HG03521 (cell line): ENCODE measurements at regions not wholly inside any gene's neighbourhood (a gene's known extent, or its start where the extent isn't known, plus 50 kb on each side); places are given as distances from the start of the nearest gene placed in this dataset.
"Not testable (repeated sequence)": the region's sequence is repeated elsewhere in the genome, so short reads cannot be mapped to it uniquely, and the experiment has no call there.

Experiments
- ATAC-seq: cut with Tn5 transposase; IDR thresholded peaks from one replicate; pipeline ENCODE4 v1.9.1; 2021; ENCODE audit warnings: mild to moderate bottlenecking, moderate library complexity; ENCODE audit not compliant: unreplicated experiment

DNA sequence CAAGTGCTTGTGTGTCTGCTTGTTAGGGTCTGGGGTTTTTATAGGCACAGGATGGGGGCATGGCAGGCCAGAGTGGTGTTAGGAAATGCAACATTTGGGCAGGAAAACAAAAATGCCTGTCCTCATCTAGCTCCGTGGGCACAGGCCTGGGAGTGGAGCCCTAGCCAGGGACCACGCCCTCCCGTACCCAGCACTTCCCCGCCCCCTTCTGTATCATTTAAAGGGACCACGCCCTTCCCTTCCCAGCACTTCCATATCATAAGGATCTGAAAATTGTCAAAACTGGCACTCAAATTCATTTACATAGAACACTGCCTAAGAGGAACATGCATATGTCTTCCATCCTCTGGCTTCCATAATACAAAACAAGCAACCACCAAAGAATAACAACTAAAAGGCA is 185.8 kb downstream of the B3GLCT start:
- no peak for ATAC-seq

DNA sequence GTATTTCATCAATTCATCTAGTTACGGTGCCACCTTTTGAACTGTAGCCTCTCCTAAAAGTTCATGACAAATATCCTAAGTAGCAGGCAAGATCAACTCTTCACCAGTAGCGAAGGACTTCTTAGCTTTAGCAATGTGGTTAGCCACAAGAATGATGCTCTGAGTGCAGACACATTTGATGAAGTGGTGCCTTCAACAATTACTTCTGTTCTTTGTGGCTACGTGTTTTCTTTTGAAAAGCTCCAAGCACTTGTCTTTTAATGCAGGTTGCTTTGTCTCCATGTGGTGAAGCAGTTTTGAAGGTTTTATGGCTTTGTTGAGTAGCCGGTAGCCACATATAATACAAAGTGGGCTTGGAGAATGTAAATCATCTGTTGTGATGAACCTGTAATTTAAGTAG is 194.7 kb downstream of the B3GLCT start:
- ATAC-seq = no peak

DNA sequence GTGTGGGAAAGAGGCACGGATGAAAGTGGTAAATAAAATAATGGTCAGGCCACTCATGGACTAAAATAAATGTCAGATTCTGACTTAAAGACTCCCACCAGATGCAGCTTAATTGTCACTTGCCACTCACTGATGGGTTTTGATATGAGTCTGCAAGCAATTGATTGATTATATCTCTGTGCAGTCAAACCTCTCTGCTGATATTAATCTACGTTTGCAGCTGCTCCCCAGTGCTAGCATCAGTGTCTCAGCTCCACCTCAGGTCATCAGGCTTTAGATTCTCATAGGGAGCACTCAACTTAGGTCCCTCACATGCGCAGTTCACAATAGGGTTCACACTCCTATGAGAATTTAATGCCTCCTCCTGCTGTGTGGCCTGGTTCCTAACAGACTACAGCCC is 195.3 kb downstream of the B3GLCT start:
- ATAC-seq = no peak

DNA sequence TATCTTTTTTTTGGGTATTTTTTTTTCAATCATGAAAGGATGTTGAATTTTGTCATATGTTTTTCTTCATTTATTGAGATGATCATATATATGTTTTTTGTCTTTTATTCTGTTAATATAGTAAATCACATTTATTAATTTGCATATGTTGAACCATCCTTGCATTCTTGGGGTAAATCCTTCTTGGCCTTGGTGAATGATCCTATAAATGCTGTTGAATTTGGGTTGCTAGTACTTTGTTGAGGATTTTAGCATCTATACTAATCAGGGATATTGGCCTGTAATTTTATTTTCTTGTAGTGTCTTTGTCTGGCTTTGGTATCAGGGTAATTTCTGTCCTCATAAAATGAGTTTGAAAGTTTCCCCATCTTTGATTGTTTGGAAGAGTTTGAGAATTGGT is 199.9 kb downstream of the B3GLCT start:
- ATAC-seq = no peak

DNA sequence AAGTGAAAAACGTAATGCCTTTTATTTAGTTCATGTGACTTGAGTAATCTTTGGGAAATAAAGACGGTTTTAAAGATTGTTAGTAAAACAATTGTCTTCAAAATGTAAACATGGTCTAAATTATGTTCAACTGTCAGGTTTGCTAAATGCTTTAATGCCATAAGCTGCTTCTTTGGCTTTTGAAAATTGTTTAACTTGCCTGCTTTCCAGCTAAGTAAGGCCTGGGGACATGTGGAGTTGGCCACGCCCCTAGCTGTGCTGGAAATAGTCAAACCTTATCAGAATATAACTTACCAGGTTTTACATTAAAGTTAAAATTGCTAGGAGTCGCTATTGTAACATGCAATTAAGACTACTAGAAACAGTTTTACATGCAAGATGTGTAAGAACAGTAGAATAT is 203.9 kb downstream of the B3GLCT start:
- ATAC-seq = not testable (repeated sequence)

DNA sequence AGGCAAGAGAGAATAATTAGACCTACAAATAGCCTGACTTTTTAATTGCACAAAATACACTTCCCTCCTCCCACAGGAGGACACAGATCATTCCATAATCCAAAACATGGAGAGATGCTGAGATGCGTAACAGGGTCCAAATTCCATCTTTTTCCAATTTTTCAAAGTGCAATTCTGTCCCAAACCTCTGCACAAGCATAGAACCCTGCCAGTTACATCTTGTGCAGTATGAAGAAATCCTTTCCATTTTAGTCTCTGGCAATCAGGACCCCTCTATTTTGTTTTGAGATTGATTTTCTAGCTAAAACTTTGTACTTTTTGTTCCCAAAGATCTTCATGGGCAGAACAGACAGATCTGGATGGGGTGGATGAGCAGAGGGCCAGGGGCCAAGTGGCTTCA is 209.2 kb downstream of the B3GLCT start:
- ATAC-seq = no peak

DNA sequence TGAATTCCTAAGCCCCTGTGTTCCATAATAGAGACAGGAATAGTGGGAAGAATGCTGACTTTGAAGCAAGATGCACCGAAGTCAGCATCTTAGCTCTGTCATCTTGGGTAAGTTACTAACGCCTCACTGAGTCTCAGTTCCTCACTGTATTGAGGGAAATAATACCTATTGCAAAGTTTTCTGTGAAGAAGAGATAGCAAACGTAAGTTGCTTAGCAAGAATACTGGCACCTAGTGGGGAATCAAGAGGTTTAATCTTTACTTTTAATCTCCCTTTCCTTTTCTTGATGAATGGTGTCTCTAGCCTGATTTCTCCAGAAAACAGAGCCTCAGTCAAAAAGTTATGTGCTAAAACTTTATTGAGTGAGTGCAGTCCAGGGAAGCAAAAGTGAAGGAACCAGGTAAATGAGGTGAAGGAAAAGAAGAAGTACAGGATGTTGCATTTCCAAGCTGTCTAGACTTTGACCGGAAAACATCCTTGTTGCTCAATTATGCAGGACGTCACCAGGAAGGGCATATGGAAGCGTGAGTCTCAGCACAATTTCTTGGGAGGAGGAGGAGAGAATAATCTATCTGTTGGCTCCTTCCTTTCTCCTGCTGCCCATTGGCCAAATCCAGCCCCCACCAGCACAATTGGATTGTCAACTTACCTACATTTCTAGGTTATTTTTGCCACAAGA is 210.0 kb downstream of the B3GLCT start:
- ATAC-seq = no peak

DNA sequence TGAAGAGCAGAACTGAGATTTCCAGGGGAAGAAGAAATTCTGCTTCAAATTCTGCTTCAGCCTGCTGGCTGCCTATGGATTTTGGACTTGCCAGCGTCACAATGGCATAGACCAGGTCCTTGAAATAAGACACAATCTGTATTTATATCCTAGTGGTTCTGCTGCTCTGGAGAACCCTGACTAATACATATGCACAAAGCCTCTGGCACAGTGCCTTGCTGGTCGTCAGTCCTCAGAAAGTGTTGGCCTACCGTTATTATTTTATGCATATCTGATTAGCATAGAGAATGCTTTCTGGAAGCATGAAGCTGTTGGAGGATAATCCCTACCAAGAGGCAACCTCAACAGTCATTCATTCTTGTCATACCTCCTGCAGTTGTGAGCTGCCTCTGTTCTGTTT is 213.7 kb downstream of the B3GLCT start:
- no peak for ATAC-seq

DNA sequence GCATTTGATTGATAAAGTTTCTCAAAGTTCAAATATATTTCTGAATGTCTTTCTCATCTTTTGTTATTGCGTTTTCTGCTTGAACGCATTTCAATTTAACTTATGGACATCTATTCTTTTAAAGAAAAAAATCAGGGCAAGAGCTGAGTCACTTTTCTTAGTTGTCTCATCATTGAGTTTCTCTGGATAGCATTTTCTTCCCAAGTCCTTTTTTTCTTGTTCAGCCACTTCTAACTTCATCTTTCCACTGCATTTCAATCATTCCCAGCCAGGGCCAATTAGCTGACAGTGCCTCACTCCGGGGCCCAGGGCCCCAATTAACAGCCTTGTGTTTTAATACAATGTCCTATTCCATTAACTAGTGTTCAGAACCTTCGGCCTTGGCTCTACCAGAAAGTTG is 216.3 kb downstream of the B3GLCT start:
- no peak for ATAC-seq

DNA sequence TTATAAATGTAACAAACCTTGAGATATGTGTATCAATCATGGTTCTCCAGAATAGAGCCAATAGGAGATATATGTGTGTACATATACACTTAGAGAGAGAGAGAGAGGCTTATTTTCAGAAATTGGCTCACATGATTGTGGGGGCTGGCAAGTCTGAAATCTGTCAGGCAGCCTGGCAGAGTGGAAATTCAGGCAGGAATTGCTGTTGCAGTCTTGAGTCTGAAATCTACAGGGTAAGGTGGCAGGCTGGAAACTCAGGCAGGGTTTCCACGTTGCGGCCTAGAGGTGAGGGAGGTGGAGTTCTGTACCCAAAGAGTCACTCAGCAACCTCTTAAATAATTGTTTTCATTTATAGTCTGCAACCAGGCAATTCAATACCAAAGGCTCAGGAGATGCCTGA is 218.4 kb downstream of the B3GLCT start:
- ATAC-seq = no peak

DNA sequence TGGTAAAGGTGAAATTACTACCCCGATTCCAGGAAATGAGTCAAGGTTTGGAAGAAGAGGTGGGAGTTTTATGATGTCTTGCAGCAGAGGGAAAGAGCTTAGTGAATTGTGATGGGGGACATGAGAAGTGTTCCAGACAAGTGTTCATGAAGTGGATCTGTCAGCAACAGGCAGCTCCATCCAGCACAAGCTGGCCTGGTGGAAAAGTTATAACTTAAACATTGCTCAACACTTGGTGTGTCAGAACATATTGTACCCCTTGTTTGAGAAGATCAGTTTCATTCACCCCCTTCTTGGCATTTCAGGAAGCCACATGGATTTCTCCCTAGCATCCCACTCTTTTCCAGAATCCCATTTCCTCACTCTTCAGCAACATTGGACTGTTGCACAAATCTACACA is 222.0 kb downstream of the B3GLCT start:
- ATAC-seq = no peak

DNA sequence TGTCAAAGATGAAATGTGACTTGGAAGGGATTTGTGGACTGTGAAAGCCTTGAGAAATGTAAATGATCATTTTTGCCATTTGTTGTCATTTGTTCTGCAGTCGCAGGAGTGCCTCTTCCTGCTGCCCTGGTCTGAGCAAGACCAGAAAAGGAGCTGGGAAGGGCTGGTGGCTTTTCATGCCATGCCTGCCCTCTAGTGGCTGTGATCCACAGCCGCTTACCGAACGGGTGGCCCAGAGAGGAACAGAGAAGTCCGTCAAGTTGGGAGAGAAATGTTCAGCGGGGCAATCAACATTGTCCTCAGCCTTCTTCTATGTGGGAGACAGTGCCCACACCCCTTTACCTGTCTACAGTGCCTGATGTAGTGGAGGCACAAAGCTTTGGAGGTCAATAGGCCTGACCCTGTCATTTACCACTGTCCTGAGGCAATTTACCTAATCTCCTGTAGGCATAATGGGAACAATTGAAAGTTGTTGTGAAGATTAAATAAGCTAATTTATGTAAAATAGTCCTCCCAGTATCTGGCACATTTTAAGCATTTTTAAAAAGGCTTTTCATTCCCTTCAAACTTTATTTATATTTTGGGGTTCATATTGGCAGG is 224.5 kb downstream of the B3GLCT start:
- peak; percentile 98 for ATAC-seq

DNA sequence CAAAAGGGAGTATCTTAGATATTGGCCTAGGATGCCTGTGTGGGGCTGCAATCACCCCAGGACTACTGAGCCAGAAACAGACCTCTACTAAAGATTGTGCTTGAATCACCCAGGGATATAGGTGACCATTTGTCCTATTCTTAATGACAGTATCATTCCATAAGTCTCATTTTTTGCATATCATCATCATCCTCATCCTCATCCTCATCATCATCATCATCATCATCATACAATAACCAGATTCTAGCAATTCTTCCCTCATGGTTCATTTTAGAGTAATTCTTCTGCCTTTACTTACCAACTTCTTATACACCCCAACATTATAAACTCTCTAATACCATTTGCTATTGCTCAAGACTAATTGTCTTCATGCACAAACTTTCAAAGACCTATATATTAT is 226.6 kb downstream of the B3GLCT start:
- no peak for ATAC-seq

DNA sequence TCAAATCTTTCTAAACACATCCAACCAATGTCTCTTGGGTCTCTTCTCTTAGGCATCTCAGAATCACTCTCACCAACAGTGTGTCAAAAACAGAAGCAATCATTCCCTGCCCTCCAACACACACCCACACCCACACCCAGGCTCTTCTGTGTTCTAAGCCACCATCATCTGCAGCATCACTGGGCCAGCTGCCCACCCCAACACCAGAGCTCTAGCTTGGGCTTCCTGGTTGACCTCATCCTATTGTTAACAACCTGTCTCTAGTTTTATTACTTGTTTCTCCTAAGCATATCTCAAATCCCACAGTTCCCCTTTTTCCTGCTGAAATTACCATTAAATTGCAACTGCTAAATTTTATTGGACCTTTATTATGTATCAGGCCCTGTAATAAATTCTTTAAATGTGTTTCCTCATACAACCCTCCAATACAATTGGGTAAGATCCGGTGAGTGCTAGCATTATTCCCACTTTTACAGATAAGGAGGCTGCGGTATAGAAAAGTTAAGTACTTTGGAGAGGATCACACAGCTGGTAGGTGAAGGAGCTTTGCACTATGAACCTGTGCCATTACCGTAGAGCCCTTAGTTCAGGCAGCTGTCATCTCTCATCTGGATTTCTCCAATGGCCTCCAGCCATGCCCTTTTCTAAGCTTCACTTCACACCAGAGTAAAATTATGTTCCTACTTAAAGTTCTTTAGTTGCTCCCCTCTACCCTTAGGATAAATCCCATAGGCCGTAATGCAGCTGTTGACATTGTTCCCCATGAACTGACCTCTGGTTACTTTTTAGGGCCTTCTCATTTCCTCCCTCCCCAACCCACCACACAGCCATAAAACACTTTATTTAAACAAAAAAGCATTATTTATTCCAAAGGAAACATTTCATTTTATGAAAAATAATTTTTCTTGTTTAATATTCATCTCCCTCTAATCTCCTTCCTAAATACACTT is 227.7 kb downstream of the B3GLCT start:
- no peak for ATAC-seq

DNA sequence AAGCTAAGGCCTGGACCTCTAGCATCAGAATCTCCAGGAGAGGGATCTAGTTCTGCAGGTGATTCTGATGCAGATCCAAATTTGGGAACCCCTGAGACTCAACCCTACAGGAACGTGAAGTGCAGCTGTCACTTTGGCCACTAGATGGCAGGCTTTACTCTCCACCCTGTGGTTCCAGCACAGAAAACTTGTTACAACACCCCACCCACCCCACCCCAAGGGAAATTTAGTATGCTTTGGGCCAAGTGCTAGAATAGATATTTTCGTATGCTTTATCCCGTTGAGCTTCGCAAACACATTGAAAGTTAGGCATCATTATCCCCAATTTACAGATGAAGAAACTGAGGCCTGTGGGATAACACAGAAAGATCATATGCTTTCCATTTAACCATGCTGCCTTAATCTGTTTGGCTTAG is 232.0 kb downstream of the B3GLCT start:
- ATAC-seq = no peak

DNA sequence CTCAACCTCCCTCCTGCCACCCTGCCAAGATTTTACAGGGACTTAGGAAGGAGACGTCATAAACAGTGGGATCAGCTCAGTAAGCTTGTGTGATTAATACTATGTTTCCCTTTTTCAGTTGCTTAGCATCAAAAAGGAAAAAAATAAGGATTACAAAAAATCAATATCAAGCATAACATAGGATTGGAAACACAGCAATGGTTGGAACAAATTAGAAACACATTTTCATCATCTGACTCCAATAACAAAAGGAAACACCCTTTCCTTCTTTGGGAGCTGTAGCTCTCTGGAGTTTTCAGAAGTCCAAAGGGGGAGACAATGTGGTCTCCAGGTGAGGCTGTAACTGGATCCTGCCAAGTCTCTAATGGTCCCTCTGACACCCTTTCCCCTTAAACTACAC is 233.4 kb downstream of the B3GLCT start:
- no peak for ATAC-seq

DNA sequence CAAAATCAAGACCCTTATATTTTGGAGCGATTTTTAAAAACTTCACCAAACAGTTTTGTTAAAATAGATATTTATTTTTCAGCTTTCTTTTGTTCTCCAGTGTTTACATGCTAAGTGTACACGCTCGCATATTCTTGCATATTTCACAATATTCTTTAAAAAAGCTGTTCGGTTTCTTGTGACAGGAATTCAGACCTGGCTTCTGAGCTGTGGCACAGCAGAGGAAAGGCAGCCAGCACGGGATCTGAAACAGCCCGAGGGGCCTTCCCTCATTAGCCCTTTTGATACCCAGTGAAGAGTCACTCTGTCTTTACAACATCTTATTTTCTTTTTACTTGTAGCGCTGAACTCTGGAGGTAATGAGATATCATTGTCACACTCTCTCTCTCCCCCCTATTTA is 234.0 kb downstream of the B3GLCT start:
- no peak for ATAC-seq

DNA sequence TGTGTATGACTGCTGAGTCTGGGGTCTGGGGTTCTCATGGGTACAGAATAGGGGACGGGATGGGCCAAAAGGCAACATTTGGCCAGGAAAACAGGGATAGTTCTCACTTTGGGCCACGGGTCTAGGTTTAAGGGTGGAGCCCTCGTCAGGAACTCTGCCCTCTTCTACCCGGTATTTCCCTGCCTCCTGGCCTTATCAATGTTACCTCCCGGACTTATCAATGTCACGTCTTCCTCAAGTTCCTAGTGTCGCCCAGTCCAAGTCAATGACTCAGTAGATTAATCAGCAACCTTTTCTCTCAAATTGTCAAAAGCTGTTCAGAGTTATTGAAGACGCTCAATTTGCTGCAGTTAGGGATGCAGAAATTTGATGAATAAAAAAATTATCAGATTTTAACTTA is 234.8 kb downstream of the B3GLCT start:
- no peak for ATAC-seq

DNA sequence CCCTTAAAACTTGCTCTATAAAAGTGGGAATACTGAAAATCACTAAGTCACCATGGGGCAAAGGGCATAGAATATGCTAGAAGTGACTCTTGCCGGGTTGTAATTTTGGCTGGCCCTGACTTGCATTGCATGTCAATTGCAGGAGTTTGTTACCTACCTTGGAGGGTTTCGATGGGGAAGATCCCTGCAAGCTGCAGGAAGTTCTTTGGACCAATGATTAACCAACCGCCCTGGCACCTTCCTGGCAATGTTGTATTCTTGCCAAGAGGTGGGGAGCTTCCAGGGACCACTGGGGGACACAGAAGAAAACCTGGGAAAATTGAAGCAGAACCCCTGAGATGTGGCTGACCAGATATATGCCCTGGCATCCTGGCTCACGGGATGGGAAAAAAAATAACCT is 235.8 kb downstream of the B3GLCT start:
- no peak for ATAC-seq

DNA sequence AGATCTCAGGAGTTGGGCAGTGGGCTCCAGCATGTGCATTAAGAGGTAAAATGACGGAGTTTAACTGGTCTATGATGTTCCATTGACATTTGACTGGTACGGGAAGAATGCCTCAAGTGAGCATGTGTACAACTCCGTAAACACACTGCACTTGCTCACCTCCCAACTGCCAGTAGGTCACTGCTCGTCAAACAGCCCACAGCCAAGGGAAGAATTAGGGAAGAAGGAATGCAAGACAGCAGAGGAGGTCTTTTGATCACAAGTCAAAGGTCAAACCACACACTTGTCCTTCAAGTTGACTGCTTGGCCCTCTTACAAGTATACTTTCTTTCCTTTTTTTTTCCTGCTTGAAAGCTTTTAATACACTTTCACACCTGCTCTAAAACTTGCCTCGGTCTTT is 236.7 kb downstream of the B3GLCT start:
- ATAC-seq = no peak

DNA sequence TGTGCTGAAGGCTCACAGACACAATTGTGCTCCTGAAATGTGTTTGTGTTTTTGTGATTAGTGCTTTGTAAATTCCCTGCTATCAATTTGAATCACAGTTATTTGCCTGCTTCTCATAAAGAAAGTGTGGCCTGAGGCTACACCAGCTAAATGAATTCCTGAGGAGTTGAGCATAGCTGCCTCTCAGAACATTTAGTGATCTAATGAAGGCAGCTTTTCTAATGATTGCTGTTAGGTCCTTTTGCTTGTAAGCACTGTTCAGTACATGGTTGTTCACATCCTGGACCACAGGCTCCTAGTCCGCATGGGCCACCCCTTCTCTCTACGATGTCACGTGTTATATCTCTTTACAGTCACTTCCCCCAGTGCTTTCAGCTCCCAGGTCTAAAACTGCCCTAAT is 238.2 kb downstream of the B3GLCT start:
- ATAC-seq = no peak

DNA sequence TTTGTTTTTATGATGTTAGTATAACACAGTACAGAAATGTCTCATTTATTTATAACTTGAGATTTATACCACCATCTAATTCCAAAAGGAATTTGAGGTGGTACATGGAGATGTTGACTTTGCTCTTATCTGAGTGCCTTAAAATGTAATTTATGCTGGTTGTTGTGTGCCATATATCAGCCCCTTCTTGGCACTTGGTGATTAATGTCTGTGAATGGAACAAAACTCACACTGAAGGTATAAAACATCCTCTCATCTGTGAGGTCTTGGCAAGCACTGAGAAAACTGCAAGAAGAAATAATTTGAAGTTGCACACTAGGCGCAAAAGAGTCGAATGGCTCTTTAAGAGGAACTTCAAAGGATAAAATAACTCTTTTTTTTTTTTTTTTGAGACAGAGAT is 240.4 kb downstream of the B3GLCT start:
- ATAC-seq = no peak
